ENCODE measurements at regions not wholly inside any gene's neighbourhood (a gene's known extent, or its start where the extent isn't known, plus 50 kb on each side); places are given as distances from the start of the nearest gene placed in this dataset.
"Not testable (repeated sequence)": the region's sequence is repeated elsewhere in the genome, so short reads cannot be mapped to it uniquely, and the experiment has no call there.

GRCh38 chr7:55730197-55730596 is 132.4 kb downstream of the SEPTIN14 start:
- Histone ChIP-seq H3K4me3 (ENCODE audit: low read length in 2 of 2) (no peak overlapping the region), H3K9me3 (ENCODE audit: control insufficient read depth in 2 of 2, insufficient read depth in 1 of 2, low read length in 1 of 2) (no peaks in the 10 kb centered on the region), H3K36me3 (ENCODE audit: control insufficient read depth in 2 of 2, insufficient read depth in 2 of 2, low read length in 1 of 2) (no peaks in the 10 kb centered on the region), H3K27ac (ENCODE audit: low read depth in 1 of 2, low read length in 1 of 2) (no peak overlapping the region), H3K27me3 (ENCODE audit: control insufficient read depth in 2 of 2, insufficient read depth in 1 of 2, low read length in 1 of 2) (no peaks in the 10 kb centered on the region), H3K4me1 (ENCODE audit: control insufficient read depth in 2 of 2, insufficient read depth in 2 of 2, low read length in 2 of 2) (no peaks in the 10 kb centered on the region)
- WGBS = 75% methylated on average over 2 of the region's 2 CpGs
- DNase-seq (ENCODE audit: low read depth in 6 of 9, low spot score in 9 of 9) = no peak

GRCh38 chr7:55723621-55723941 is 139.0 kb downstream of the SEPTIN14 start:
- no peaks in the 10 kb centered on the region for H3K4me1 ChIP-seq (ENCODE audit: control insufficient read depth in 2 of 2, insufficient read depth in 2 of 2, low read length in 2 of 2)
- DNase-seq (ENCODE audit: low read depth in 6 of 9, low spot score in 9 of 9) = no peak
- H3K36me3 ChIP-seq (ENCODE audit: control insufficient read depth in 2 of 2, insufficient read depth in 2 of 2, low read length in 1 of 2) = no peaks in the 10 kb centered on the region
- no peaks in the 10 kb centered on the region for H3K27me3 ChIP-seq (ENCODE audit: control insufficient read depth in 2 of 2, insufficient read depth in 1 of 2, low read length in 1 of 2)
- H3K4me3 ChIP-seq (ENCODE audit: low read length in 2 of 2) = no peak overlapping the region
- WGBS = 35% methylated on average over 7 of the region's 7 CpGs
- no peaks in the 10 kb centered on the region for H3K9me3 ChIP-seq (ENCODE audit: control insufficient read depth in 2 of 2, insufficient read depth in 1 of 2, low read length in 1 of 2)
- no peak overlapping the region for H3K27ac ChIP-seq (ENCODE audit: low read depth in 1 of 2, low read length in 1 of 2)

GRCh38 chr7:55722874-55723620 is 139.5 kb downstream of the SEPTIN14 start:
- not testable (repeated sequence) for DNase-seq (ENCODE audit: low read depth in 6 of 9, low spot score in 9 of 9); H3K27me3 ChIP-seq (ENCODE audit: control insufficient read depth in 2 of 2, insufficient read depth in 1 of 2, low read length in 1 of 2); H3K4me3 ChIP-seq (ENCODE audit: low read length in 2 of 2); H3K27ac ChIP-seq (ENCODE audit: low read depth in 1 of 2, low read length in 1 of 2); H3K36me3 ChIP-seq (ENCODE audit: control insufficient read depth in 2 of 2, insufficient read depth in 2 of 2, low read length in 1 of 2); H3K9me3 ChIP-seq (ENCODE audit: control insufficient read depth in 2 of 2, insufficient read depth in 1 of 2, low read length in 1 of 2); H3K4me1 ChIP-seq (ENCODE audit: control insufficient read depth in 2 of 2, insufficient read depth in 2 of 2, low read length in 2 of 2)
- WGBS = 57% methylated on average over 6 of the region's 7 CpGs

- not testable (repeated sequence) for H3K4me1 ChIP-seq (ENCODE audit: control insufficient read depth in 2 of 2, insufficient read depth in 2 of 2, low read length in 2 of 2); H3K4me3 ChIP-seq (ENCODE audit: low read length in 2 of 2); H3K36me3 ChIP-seq (ENCODE audit: control insufficient read depth in 2 of 2, insufficient read depth in 2 of 2, low read length in 1 of 2); H3K27me3 ChIP-seq (ENCODE audit: control insufficient read depth in 2 of 2, insufficient read depth in 1 of 2, low read length in 1 of 2); H3K27ac ChIP-seq (ENCODE audit: low read depth in 1 of 2, low read length in 1 of 2); DNase-seq (ENCODE audit: low read depth in 6 of 9, low spot score in 9 of 9); H3K9me3 ChIP-seq (ENCODE audit: control insufficient read depth in 2 of 2, insufficient read depth in 1 of 2, low read length in 1 of 2)
- WGBS = 60% methylated on average over 1 of the region's 1 CpG
These were observed 141.5 kb downstream of the SEPTIN14 start for GRCh38 chr7:55721004-55721403.

- H3K27me3 ChIP-seq (ENCODE audit: control insufficient read depth in 2 of 2, insufficient read depth in 1 of 2, low read length in 1 of 2); H3K4me1 ChIP-seq (ENCODE audit: control insufficient read depth in 2 of 2, insufficient read depth in 2 of 2, low read length in 2 of 2); H3K9me3 ChIP-seq (ENCODE audit: control insufficient read depth in 2 of 2, insufficient read depth in 1 of 2, low read length in 1 of 2); H3K36me3 ChIP-seq (ENCODE audit: control insufficient read depth in 2 of 2, insufficient read depth in 2 of 2, low read length in 1 of 2); H3K4me3 ChIP-seq (ENCODE audit: low read length in 2 of 2); DNase-seq (ENCODE audit: low read depth in 6 of 9, low spot score in 9 of 9); H3K27ac ChIP-seq (ENCODE audit: low read depth in 1 of 2, low read length in 1 of 2): not testable (repeated sequence)
- WGBS = 90% methylated on average over 4 of the region's 5 CpGs
These were observed 143.1 kb upstream of the VOPP1 start for GRCh38 chr7:55715247-55715867.

- 83% methylated on average over 2 of the region's 2 CpGs for WGBS
- H3K9me3 ChIP-seq (ENCODE audit: control insufficient read depth in 2 of 2, insufficient read depth in 1 of 2, low read length in 1 of 2); DNase-seq (ENCODE audit: low read depth in 6 of 9, low spot score in 9 of 9); H3K4me3 ChIP-seq (ENCODE audit: low read length in 2 of 2); H3K4me1 ChIP-seq (ENCODE audit: control insufficient read depth in 2 of 2, insufficient read depth in 2 of 2, low read length in 2 of 2); H3K27me3 ChIP-seq (ENCODE audit: control insufficient read depth in 2 of 2, insufficient read depth in 1 of 2, low read length in 1 of 2); H3K27ac ChIP-seq (ENCODE audit: low read depth in 1 of 2, low read length in 1 of 2); H3K36me3 ChIP-seq (ENCODE audit: control insufficient read depth in 2 of 2, insufficient read depth in 2 of 2, low read length in 1 of 2): not testable (repeated sequence)
These were observed 142.1 kb upstream of the VOPP1 start for GRCh38 chr7:55714370-55714769.

GRCh38 chr7:55710312-55710711 is 138.0 kb upstream of the VOPP1 start:
- not testable (repeated sequence) for H3K9me3 ChIP-seq (ENCODE audit: control insufficient read depth in 2 of 2, insufficient read depth in 1 of 2, low read length in 1 of 2); H3K4me1 ChIP-seq (ENCODE audit: control insufficient read depth in 2 of 2, insufficient read depth in 2 of 2, low read length in 2 of 2); H3K27ac ChIP-seq (ENCODE audit: low read depth in 1 of 2, low read length in 1 of 2); H3K27me3 ChIP-seq (ENCODE audit: control insufficient read depth in 2 of 2, insufficient read depth in 1 of 2, low read length in 1 of 2); DNase-seq (ENCODE audit: low read depth in 6 of 9, low spot score in 9 of 9); H3K4me3 ChIP-seq (ENCODE audit: low read length in 2 of 2); H3K36me3 ChIP-seq (ENCODE audit: control insufficient read depth in 2 of 2, insufficient read depth in 2 of 2, low read length in 1 of 2)
- WGBS = 98% methylated on average over 2 of the region's 2 CpGs

GRCh38 chr7:55708028-55708427 is 135.7 kb upstream of the VOPP1 start:
- H3K36me3 ChIP-seq (ENCODE audit: control insufficient read depth in 2 of 2, insufficient read depth in 2 of 2, low read length in 1 of 2); H3K27me3 ChIP-seq (ENCODE audit: control insufficient read depth in 2 of 2, insufficient read depth in 1 of 2, low read length in 1 of 2); H3K4me1 ChIP-seq (ENCODE audit: control insufficient read depth in 2 of 2, insufficient read depth in 2 of 2, low read length in 2 of 2); H3K27ac ChIP-seq (ENCODE audit: low read depth in 1 of 2, low read length in 1 of 2); H3K9me3 ChIP-seq (ENCODE audit: control insufficient read depth in 2 of 2, insufficient read depth in 1 of 2, low read length in 1 of 2); DNase-seq (ENCODE audit: low read depth in 6 of 9, low spot score in 9 of 9); H3K4me3 ChIP-seq (ENCODE audit: low read length in 2 of 2): not testable (repeated sequence)
- 95% methylated on average over 6 of the region's 6 CpGs for WGBS

GRCh38 chr7:55707410-55707809 is 135.1 kb upstream of the VOPP1 start:
- not testable (repeated sequence) for H3K27me3 ChIP-seq (ENCODE audit: control insufficient read depth in 2 of 2, insufficient read depth in 1 of 2, low read length in 1 of 2); H3K27ac ChIP-seq (ENCODE audit: low read depth in 1 of 2, low read length in 1 of 2); H3K4me1 ChIP-seq (ENCODE audit: control insufficient read depth in 2 of 2, insufficient read depth in 2 of 2, low read length in 2 of 2); H3K36me3 ChIP-seq (ENCODE audit: control insufficient read depth in 2 of 2, insufficient read depth in 2 of 2, low read length in 1 of 2); H3K4me3 ChIP-seq (ENCODE audit: low read length in 2 of 2); H3K9me3 ChIP-seq (ENCODE audit: control insufficient read depth in 2 of 2, insufficient read depth in 1 of 2, low read length in 1 of 2); DNase-seq (ENCODE audit: low read depth in 6 of 9, low spot score in 9 of 9)
- WGBS = 58% methylated on average over 1 of the region's 3 CpGs

All from thymus (tissue), 11 donors.